ENCODE measurements at regions not wholly inside any gene's neighbourhood (a gene's known extent, or its start where the extent isn't known, plus 50 kb on each side); places are given as distances from the start of the nearest gene placed in this dataset.
"Not testable (repeated sequence)": the region's sequence is repeated elsewhere in the genome, so short reads cannot be mapped to it uniquely, and the experiment has no call there.

DNA sequence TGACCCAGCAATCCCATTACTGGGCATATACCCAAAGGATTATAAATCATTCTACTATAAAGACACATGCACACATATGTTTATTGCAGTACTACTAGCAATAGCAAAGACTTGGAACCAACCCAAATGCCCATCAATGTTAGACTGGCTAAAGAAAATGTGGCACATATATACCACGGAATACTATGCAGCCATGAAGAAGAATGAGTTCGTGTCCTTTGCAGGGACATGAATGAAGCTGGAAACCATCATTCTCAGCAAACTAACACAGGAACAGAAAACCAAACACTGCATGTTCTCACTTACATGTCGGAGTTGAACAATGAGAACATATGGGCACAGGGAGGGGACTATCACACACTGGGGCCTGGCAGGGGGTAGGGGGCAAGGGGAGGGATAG, 183.0 kb downstream of the HACE1 start:
- not testable (repeated sequence) for DNase-seq

DNA sequence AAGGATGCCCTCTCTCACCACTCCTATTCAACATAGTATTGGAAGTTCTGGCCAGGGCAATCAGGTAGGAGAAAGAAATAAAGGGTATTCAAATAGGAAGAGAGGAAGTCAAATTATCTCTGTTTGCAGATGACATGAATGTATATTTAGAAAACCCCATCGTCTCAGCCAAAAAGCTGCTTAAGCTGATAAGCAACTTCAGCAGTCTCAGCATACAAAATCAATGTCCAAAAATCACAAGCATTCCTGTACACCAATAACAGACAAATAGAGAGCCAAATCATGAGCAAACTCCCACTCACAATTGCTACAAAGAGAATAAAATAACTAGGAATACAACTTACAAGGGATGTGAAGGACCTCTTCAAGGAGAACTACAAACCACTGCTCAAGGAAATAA, 184.6 kb downstream of the HACE1 start:
- DNase-seq, result not testable (repeated sequence)

DNA sequence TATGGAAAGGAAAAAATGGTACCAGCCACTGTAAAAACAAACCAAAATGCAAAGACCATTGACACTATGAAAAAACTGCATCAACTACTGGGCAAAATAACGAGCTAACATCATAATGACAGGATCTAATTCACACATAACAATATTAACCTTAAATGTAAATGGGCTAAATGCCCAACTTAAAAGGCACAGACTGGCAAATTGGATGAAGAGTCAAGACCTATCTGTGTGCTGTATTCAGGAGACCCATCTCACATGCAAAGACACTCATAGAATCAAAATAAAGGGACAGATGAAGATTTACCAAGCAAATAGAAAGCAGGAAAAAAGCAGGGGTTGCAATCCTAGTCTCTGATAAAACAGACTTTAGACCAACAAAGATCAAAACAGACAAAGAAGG, 186.6 kb downstream of the HACE1 start:
- not testable (repeated sequence) for DNase-seq

DNA sequence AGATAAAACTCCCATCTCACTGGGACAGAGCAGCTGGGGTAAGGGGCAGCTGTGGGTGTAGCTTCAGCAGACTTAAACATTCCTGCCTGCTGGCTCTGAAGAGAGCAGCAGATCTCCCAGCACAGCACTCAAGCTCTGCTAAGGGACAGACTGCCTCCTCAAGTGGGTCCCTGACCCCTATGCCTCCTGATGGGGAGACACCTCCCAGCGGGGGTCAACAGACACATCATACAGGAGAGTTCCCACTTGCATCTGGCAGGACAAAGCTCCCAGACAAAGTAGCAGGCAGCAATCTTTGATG, 188.2 kb downstream of the HACE1 start:
- not testable (repeated sequence) for DNase-seq

DNA sequence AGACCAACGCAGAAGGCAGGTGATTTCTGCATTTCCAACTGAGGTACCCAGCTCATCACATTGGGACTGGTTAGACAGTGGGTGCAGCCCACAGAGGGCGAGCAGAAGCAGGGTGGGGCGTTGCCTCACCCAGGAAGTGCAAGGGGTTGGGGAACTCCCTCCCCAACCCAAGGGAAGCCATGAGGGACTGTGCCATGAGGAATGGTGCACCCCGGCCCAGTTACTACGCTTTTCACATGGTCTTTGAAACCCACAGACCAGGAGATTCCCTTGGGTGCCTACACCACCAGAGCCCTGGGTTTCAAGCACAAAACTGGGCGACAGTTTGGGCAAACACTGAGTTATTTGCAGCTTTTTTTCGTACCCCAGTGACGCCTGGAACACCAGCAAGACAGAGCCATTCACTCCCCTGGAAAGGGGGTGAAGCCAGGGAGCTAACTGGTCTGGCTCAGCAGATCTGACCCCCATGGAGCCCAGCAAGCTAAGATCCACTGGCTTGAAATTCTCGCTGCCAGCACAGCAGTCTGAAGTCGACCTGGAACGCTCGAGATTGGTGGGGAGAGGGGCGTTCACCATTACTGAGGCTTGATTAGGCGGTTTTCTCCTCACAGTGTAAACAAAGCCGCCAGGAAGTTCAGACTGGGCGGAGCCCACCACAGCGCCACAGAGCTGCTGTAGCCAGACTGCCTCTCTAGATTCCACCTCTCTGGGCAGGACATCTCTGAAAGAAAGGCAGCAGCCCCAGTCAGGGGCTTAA, 188.7 kb downstream of the HACE1 start:
- DNase-seq, result not testable (repeated sequence)

DNA sequence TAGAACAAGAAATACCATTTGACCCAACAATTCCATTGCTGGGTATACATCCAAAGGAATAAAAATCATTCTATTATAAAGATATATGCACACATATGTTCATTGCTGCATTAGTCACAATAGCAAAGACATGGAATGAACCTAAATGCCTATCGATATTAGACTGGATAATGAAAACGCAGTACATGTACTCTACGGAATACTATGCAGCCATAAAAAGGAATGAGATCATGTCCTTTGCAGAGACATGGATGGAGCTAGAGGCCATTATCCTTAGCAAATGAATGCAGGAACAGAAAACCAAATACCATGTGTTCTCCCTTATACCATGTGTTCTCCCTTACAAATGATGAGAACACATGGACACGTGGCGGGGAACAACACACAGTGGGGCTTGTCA, 190.2 kb downstream of the HACE1 start:
- no peak for DNase-seq

DNA sequence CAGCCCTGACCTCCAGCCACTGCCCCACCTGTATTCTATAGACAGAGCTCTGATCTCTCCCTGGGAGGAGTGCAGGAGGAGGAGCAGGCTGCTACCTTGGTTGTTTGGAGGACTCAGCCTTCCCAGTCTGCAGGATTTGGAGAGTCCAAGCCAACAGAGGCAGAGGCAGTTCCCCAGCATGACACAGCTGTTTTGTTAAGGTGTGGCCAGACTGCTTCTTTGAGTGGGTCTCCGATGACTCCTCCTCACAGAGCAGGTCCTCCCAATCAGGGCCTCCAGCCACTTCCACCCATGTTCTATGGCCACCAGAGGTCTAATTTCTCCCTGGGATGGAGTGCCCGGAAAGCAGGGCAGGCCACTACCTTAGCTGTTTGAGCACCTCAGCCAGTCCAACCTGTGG, 203.5 kb downstream of the HACE1 start:
- no peak for DNase-seq

DNA sequence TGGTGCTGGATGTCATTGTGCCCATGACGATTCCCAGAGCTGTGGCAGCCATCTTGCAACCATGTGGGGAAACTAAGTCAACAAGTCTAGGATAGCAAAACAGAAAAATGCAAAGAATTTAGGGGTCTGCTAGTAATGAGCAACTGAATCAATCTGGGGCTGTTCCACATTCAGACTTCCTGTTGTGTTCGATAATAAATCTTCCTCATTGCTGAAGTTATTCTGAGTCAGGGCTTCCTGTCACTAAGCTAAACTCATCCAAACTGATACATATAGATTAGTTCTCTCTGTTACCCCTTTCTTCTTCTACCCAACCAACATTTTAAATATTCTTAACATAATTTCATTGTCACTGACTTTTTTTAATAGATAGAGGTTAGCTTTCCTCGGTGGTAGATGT, 205.9 kb downstream of the HACE1 start:
- DNase-seq, result no peak

DNA sequence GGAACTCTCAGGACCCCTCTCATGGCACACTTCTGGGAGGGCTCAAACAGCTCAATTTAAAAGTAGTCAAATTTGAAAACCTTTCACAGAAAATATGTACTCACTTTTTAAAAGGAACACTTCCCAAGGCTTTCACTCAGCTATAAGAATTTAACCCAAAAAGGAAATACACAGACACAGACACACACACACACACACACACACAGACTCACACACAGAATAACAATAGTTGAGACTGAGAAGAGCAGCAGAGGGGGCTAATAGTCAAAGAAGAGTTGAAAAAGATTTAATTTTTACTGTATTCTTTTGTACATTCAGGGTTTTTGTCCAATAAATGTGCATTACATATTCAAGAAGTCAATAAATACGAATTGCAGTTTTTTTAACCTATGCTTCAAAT, 211.4 kb downstream of the HACE1 start:
- DNase-seq, result no peak

DNA sequence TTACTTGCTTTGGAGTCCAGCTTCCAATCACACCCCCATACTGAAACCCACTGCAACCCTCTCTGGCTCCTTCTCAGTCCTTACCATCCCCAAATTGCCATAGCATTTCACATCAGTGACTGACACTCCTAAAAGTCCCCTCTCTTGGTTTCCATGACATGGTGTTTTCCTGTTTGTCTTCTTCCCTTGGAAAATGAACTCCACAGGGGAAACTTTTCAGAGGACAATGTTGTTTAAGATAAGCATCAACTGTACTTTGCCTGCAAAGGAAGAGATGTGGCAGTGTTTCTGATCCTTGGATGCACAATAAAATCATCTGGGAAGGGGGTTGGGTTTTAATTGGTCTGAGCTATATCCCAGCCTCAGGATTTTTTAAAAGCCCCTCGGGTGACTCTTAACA, 214.9 kb downstream of the HACE1 start:
- DNase-seq, result no peak

DNA sequence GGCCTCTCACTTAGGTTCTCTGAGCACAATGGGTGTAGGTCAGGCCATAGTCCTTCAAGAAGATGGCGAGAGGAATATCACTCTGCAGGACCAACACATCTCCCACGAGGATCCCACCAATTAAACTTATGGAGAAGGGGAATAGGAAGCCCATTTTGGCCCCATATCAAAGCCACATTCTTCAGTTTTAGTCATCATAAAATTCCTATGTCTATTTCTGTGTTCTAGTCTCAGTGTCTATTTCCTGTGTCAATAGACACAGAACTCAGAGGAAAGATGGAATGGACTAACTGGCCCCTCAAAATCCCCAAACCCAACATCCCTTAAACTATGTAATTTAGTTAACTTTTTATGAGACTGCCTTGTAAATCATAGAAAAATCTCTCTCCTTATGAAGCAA, 216.8 kb downstream of the HACE1 start:
- no peak for DNase-seq

DNA sequence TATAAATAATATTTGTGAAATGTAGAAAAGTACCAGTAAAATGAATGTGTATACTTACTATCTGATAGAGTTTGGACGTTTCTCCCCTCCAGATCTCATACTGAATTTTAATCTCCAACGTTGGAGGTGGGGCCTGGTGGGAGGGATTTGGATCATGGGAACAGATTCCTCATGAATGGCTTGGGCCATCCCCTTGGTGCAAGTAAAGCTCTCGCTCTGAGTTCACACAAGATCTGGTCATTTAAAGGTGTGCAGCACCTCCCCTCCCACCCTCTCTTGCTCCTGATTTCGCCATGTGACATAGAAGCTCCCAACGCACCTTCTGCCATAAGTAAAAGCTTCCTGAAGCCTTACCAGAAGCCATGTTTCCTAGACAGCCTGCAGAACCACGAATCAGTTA, 219.0 kb downstream of the HACE1 start:
- DNase-seq, result no peak

DNA sequence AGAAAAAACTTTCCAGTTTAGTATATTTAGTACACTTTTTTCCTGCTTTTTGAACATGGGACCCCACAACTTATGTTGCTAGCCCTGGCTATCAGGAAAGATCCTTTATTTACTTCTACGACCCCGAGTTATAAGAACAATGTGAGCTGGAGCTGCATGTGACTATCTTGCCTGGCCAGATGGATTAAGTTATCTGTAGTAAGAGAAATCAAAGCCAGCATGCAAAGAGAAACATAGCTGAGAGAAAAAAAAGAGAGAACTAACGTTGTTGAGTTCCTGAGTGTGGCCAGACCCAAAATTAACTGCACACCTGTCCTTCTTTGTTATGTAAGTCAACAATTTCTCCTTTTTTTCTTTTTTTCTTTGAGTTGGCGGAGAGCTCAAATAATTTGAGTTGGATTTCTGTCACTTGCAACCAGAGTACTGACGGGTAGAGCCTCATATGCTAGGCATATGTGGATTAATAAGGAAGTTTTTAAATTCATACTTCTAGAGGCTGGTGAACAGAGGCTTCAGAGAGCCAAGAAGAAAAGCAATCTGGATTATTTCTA, 219.5 kb downstream of the HACE1 start:
- DNase-seq, result no peak

DNA sequence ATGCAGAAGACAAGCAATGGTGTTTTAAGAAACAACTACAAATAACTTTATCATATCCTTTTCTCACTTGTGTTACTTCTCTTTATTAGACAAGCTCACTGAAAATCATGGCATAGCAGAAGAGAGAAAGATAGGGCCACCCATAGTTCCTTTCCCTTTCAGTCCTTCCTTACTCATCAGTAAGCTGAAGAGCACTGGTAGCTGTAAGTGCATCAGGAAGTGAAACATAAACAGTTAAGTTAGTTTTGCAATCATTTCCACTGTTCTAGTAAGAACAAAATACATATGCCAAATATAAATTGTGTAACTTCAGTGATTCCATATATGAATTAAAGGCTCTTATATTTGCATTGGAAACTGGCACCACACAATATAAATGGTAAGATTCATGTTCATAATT, 220.1 kb downstream of the HACE1 start:
- no peak for DNase-seq

DNA sequence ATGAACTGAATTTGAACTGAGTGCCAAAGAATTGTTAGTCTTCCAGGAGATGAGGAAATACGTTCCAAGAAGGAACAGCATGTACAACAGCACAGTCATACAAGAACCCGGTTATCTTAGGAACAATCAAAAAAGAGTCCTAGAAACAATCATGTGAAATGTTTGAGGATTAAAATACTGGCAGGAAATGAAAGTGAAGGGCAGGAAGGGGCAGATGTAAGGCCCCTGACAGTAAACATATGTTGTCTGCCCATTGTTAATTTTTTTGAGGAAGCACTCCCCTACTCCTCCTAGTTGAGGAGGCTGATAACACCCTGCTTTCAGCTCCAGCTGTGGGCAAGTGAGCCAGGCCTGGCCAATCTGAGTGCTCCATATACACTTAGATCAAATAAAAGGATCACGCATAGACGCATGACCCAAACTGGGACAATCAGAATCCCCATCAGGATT, 220.9 kb downstream of the HACE1 start:
- DNase-seq, result no peak

DNA sequence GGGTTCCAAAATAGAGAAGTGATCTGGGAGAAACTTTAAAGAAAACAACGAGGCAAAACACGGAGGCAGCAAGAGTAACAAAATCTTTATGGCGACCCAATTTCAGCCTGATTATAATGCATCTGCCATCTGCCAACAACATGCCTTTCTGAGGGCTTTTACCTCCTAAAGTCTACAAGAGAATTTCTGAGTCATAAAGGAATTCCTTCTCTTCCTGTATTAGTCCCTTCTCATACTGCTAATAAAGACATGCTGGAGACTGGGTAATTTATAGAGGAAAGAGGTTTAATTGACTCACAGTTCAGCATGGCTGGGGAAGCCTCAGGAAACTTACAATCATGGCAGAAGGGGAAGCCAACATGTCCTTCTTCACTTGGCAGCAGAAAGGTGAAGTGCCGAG, 226.6 kb downstream of the HACE1 start:
- no peak for DNase-seq

DNA sequence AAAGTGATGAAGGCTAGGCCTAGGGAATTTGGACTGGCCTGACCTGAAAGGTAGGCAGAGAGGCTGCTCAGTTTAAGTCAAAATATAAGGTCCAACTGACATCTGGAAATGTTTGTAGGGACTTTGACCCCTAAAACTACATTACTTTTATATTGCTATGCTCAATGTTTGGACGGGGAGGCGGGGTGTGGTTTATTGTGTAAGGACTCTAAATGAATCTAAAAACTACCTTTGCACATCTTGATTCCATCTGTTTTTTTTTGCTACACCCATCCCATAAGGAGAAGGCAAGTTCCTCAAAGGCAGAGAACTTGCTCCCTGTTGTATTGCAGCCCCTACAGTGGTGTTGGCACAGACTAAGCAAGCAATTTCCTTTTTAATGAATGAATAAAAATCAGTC, 227.1 kb downstream of the HACE1 start:
- DNase-seq, result no peak

DNA sequence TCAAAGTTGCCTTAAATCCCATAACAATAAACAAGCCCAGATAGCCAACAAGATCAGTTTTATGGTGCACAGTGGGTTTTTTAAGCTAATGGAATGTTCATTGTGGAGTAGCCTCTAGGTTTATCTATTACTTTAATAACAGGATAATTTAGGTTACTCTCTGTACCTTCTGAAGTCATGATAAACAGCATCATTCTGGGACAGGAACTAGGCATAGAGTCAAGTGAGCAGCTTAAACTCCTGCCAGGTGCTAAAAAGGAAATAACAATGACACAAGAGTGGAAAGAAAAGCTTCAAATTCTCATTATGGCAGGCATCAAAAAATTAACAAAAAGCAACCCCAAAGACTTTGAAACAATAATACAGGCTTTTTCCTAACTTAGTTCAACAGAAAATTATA, 228.8 kb downstream of the HACE1 start:
- no peak for DNase-seq

DNA sequence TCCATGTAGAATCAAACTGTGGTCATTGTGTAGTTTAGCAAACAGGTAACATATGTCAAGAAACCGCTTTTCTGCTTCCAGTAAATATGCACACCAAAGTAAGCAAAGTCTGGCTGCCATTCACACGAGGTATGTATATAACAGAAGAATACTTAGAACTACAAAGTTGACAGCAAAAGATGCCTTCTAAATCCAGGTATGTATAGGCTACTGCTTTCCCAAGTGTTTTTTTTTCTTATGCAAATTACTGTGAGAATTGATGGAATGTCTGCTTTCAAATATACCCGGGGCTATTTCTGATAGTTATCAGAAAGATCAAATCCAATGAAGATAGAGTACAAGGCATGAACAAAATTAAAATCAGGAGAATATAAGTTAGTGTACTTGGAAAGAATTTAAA, 229.2 kb downstream of the HACE1 start:
- DNase-seq, result no peak

DNA sequence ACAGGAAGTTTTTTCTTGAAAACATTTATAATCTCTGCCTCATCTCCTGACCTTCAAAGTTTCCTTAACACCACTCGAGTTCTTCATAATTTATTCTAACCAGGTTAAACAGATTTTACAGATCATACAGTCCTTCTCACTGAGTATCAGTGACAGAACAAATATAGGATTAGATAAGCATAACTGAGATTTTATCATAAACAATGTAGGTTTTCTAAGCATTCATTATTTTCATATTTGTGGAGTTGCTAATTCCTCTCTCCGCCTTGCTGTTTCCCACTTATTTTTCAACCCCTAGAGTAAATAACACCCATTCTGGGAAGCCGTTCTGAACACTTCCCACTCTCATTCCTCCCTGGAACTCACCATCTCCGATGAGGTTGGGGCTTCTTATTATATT, 229.9 kb downstream of the HACE1 start:
- DNase-seq, result no peak

DNA sequence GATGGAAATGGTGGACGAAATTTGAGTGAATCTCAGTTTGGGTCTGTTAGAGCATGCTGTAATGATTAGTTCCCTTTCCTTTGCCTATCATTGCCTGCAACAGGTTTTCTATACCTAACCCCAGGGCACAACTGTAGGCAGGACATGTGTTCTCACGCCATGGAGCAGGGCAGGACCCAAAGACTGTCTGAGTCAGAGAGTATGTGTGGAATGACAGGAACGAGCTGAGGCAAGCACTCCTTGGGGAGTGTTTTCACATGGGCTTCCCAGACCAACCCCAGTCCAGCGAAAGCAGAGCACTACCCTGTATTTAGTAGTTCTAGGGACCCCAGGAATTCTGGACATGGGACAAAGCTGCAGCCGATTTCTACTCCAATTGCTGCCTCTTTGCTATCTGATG, 234.2 kb downstream of the HACE1 start:
- no peak for DNase-seq

DNA sequence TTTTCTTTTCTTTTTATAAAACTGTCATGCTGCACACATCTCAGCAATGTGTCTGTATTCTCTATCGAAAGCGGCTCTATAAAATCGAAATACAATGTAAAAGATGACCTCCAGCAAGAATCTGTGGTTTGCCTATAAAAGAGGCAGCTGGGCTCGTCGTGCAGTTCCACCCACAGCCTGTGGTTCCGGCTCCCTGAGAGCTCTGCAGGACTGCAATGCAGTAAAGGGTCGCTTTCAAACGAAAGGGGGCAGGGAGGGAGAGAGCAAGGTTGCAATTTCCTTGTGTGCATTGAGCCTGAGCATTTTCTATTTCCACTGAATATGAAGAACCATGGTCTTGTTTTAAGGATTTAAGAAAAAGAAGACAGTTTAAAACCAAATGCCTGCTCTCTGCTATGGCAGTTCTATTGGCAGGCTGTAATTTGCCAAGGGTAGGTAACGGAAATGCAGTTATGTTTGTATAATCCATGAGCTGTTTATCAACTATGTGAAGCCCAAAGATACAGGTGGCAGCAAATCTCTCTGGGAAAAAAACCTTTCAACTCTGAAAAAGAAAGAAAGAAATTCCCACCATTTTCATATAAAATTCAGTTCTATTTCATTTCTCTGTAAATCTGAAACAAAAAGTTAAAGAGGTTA, 236.5 kb downstream of the HACE1 start:
- no peak for DNase-seq

DNA sequence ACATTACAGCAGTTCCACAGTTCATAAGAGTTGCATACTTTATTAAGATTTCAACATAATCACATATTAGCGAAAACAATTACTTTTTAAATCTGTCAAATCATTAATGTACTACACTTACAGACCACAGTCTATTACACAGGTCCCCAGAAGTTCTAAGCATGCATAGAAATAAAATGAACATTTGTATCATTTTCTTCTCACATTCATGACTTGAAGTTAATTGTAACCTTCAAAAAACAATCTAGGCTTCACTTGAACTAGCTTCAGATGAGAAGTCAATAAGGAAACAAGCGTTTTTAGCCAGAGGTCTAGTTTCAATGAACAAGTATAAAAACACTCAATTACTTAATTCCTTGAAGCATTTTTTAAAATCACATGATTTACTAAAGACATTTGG, 238.3 kb downstream of the HACE1 start:
- DNase-seq, result no peak

DNA sequence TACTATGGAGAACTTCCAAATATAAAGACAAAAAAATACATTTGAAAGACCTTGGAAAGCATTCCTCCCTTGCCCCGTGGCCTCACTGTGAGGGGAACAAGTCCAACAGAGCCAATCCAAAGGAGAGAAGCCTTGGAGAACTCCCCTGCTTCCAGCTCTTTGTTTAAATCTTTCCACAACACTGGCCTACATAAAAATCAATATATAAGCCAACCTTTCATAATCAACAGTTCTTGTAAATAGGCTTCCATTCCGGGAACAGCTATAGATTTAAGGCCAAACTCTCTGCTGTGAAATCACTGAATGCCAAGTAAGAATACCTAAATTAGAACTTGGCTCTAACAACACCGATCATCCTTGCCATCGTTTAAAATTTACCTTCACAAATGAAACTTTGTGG, 242.1 kb downstream of the HACE1 start:
- no peak for DNase-seq

DNA sequence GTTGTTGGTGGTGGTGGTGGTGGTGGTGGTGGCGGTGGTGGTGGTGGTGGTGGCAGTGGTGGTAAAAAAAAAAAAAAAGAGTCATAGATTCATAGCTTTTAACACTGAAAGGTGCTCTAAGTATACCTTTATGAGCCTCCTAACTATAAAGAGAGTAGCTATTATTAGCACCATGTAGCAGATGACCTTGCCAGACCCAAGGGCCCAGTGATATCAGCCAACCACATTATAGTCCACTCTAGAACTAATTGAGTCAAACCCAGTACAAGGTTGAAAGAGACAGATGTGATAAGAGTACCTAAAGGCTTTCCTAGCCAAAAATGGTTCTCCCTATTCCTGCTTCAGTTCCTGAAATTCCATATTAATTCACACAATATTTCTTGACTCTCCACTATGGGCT, 245.3 kb downstream of the HACE1 start:
- DNase-seq, result no peak

Measured in NCI-H2107 (cell line).